Smooth muscle cell (in vitro differentiated cells): ENCODE measurements at regions not wholly inside any gene's neighbourhood (a gene's known extent, or its start where the extent isn't known, plus 50 kb on each side); places are given as distances from the start of the nearest gene placed in this dataset.

Source experiments
- DNase-seq: peaks from one replicate; lab custom pipeline; 2025; ENCODE audit not compliant: unreplicated experiment; lab: John Stamatoyannopoulos, UW
- H2AFZ ChIP-seq: fragments of 200-600 bp; sonication (generic); 2 replicates; pipeline ENCODE4 v1.6.0; 2016; ENCODE audit warnings: antibody characterized with exemption, low read depth, mild to moderate bottlenecking
- H3F3A ChIP-seq: fragments of 200-600 bp; sonication (generic); 2 replicates; pipeline ENCODE4 v1.6.0; 2017; ENCODE audit warnings: antibody characterized with exemption, low read depth
- H3K27ac ChIP-seq: fragments of 200-600 bp; sonication (generic); 2 replicates; pipeline ENCODE4 v1.5.1; 2016; ENCODE audit warnings: low read depth, mild to moderate bottlenecking
- H3K27me3 ChIP-seq: fragments of 200-600 bp; sonication (generic); 2 replicates; pipeline ENCODE4 v1.6.1; 2016; ENCODE audit warnings: low read depth, mild to moderate bottlenecking
- H3K36me3 ChIP-seq: fragments of 200-600 bp; sonication (generic); 2 replicates; pipeline ENCODE4 v1.5.1; 2016; ENCODE audit warnings: low read depth
- H3K4me1 ChIP-seq: fragments of 200-600 bp; sonication (generic); 2 replicates; pipeline ENCODE4 v1.5.1; 2016; ENCODE audit warnings: low read depth
- H3K4me2 ChIP-seq: fragments of 200-600 bp; sonication (generic); 2 replicates; pipeline ENCODE4 v1.6.0; 2016; ENCODE audit warnings: mild to moderate bottlenecking
- H3K4me3 ChIP-seq: fragments of 200-600 bp; sonication (generic); 2 replicates; pipeline ENCODE4 v1.5.1; 2016; ENCODE audit warnings: mild to moderate bottlenecking
- H3K79me2 ChIP-seq: fragments of 200-600 bp; sonication (generic); 2 replicates; pipeline ENCODE4 v1.6.0; 2016; ENCODE audit warnings: low read depth, mild to moderate bottlenecking
- H3K9ac ChIP-seq: fragments of 200-600 bp; sonication (generic); 2 replicates; pipeline ENCODE4 v1.6.0; 2016; ENCODE audit warnings: low read depth
- H3K9me3 ChIP-seq: fragments of 200-600 bp; sonication (generic); replicated peaks from 2 replicates; pipeline ENCODE4 v1.5.1; 2016; ENCODE audit warnings: low read depth
- H4K20me1 ChIP-seq: fragments of 200-600 bp; sonication (generic); 2 replicates; pipeline ENCODE4 v1.6.0; 2016; ENCODE audit warnings: low read depth
- WGBS: methylation state at CpG from one replicate; pipeline ENCODE4 v1.1.7; 2016; ENCODE audit warnings: low lambda C conversion rate; 5-methylcytosine and 5-hydroxymethylcytosine counted together
- TF ChIP-seq, protein P1 (sequence below): fragments of 200-600 bp; sonication (generic); IDR thresholded peaks from 2 replicates; pipeline ENCODE4 v1.5.1; 2017; ENCODE audit warnings: borderline replicate concordance, mild to moderate bottlenecking, antibody characterized with exemption; ENCODE audit not compliant: insufficient read depth, poor library complexity, severe bottlenecking

DNA sequence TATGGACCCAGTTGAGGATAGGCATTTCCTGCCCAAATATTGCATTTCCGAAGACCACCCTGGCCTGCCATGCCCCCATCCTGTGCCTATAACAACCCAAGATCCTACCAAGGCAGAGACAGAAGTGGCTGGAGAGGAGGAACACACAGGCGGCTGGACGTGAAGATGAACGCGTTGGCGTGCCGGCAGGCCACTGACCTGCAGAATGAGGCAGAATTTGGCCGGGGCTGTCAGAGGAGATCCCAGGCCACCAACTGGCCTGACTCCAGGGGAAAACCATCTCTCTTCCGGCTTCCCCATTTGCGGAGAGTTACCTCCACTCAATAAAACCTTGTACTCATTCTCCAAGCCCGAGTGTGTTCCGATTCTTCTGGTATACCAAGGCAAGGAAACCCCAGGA is 1507.5 kb downstream of the EFNA5 start:
- no peak overlapping the region for H3K9ac ChIP-seq
- H3K9me3 ChIP-seq = no peaks in the 10 kb centered on the region
- H3K27ac ChIP-seq = no peak overlapping the region
- H3F3A ChIP-seq = no peaks in the 10 kb centered on the region
- TF ChIP-seq, protein P1, sequence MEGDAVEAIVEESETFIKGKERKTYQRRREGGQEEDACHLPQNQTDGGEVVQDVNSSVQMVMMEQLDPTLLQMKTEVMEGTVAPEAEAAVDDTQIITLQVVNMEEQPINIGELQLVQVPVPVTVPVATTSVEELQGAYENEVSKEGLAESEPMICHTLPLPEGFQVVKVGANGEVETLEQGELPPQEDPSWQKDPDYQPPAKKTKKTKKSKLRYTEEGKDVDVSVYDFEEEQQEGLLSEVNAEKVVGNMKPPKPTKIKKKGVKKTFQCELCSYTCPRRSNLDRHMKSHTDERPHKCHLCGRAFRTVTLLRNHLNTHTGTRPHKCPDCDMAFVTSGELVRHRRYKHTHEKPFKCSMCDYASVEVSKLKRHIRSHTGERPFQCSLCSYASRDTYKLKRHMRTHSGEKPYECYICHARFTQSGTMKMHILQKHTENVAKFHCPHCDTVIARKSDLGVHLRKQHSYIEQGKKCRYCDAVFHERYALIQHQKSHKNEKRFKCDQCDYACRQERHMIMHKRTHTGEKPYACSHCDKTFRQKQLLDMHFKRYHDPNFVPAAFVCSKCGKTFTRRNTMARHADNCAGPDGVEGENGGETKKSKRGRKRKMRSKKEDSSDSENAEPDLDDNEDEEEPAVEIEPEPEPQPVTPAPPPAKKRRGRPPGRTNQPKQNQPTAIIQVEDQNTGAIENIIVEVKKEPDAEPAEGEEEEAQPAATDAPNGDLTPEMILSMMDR = no peak
- no peaks in the 10 kb centered on the region for H3K4me1 ChIP-seq
- no peaks in the 10 kb centered on the region for H3K27me3 ChIP-seq
- H4K20me1 ChIP-seq = no peaks in the 10 kb centered on the region
- H3K4me2 ChIP-seq = no peak overlapping the region
- H3K4me3 ChIP-seq = no peak overlapping the region
- no peak for DNase-seq
- no peaks in the 10 kb centered on the region for H3K79me2 ChIP-seq
- H2AFZ ChIP-seq = no peak overlapping the region
- no peaks in the 10 kb centered on the region for H3K36me3 ChIP-seq
- WGBS = 95% methylated on average over 12 of the region's 12 CpGs

DNA sequence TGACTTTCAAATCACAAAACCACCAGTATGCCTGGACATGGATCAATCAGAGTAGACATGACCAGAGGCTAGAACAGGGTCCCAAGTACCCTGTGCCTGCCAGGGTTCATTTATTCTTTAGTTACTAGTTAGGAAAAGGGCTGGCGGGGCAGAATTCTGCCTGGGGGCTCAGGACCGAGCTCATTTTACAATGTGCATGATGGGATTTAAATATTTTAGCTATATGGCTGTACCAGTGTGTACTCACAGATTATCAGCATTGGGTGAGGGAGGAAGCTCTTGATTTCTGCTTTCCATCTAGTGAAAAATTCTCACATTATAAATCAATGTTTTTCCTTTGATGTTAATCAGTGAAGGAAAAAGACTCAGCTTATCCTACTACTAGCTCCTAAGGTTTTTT is 1511.1 kb downstream of the EFNA5 start:
- Histone ChIP-seq H3K4me1 (no peaks in the 10 kb centered on the region), H3K36me3 (no peaks in the 10 kb centered on the region), H3K4me2 (no peak overlapping the region), H3K79me2 (no peaks in the 10 kb centered on the region), H3K9me3 (no peaks in the 10 kb centered on the region), H4K20me1 (no peaks in the 10 kb centered on the region), H3F3A (no peaks in the 10 kb centered on the region), H2AFZ (no peak overlapping the region), H3K27ac (no peak overlapping the region), H3K9ac (no peak overlapping the region), H3K27me3 (no peaks in the 10 kb centered on the region), H3K4me3 (no peak overlapping the region)
- no peak for DNase-seq
- 47% methylated on average over 2 of the region's 2 CpGs for WGBS
- TF ChIP-seq, protein P1 = no peak

DNA sequence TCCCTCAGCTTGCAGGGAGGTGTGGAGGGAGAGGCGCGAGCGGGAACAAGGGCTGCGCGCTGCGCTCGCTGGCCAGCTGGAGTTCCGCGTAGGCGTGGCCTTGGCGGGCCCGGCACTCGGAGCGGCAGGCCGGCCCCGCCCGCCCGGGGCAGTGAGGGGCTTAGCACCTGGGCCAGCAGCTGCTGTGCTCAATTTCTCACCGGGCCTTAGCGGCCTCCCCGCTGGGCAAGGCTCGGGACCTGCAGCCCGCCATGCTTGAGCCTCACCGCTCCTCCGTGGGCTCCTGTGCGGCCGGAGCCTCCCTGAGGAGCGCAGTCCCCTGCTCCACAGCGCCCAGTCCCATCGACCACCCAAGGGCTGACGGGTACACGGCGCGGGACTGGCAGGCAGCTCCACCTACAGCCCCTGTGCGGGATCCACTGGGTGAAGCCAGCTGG is 1516.4 kb downstream of the EFNA5 start:
- no peaks in the 10 kb centered on the region for H3K79me2 ChIP-seq
- no peaks in the 10 kb centered on the region for H4K20me1 ChIP-seq
- no peak overlapping the region for H3K9ac ChIP-seq
- TF ChIP-seq, protein P1 = no peak
- H3K4me3 ChIP-seq = no peak overlapping the region
- H3K4me2 ChIP-seq = peak overlapping the region; percentile 73
- no peak overlapping the region for H3K27ac ChIP-seq
- no peaks in the 10 kb centered on the region for H3K4me1 ChIP-seq
- DNase-seq = no peak
- H3F3A ChIP-seq = no peaks in the 10 kb centered on the region
- no peaks in the 10 kb centered on the region for H3K9me3 ChIP-seq
- H3K36me3 ChIP-seq = no peaks in the 10 kb centered on the region
- 77% methylated on average over 26 of the region's 35 CpGs for WGBS
- H3K27me3 ChIP-seq = no peaks in the 10 kb centered on the region
- H2AFZ ChIP-seq = no peak overlapping the region

DNA sequence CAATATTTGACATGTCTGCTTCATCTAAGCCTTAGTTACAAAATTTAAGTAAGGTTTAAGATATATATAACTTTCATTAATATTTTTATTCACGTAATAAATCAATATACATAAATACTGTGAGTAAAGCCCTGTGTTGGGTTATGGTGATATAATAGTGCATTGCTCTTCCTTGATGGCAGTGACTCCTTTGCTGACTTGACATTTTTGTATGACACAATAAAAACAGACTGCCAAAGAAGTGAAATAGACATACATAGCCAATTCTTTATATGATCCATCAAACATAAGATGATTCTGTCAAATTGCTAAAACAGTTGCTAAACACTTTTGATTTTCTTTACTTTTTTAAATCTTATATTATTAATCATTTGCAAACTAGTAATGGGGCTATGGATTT is 1518.2 kb downstream of the EFNA5 start:
- no peaks in the 10 kb centered on the region for H3K4me1 ChIP-seq
- no peaks in the 10 kb centered on the region for H3K36me3 ChIP-seq
- no peaks in the 10 kb centered on the region for H3K79me2 ChIP-seq
- H4K20me1 ChIP-seq = no peaks in the 10 kb centered on the region
- H3K4me3 ChIP-seq = no peak overlapping the region
- H3K9ac ChIP-seq = no peak overlapping the region
- H3K27ac ChIP-seq = no peak overlapping the region
- no peaks in the 10 kb centered on the region for H3K9me3 ChIP-seq
- H3F3A ChIP-seq = no peaks in the 10 kb centered on the region
- WGBS = 97% methylated on average over 1 of the region's 1 CpG
- H3K4me2 ChIP-seq = no peak overlapping the region
- H3K27me3 ChIP-seq = no peaks in the 10 kb centered on the region
- no peak for DNase-seq
- no peak overlapping the region for H2AFZ ChIP-seq
- TF ChIP-seq, protein P1 = no peak
